ENCODE measurements at regions not wholly inside any gene's neighbourhood (a gene's known extent, or its start where the extent isn't known, plus 50 kb on each side); places are given as distances from the start of the nearest gene placed in this dataset.
"Not testable (repeated sequence)": the region's sequence is repeated elsewhere in the genome, so short reads cannot be mapped to it uniquely, and the experiment has no call there.

- POLR2A ChIA-PET; H3K27me3 ChIP-seq (ENCODE audit: control insufficient read depth in 1 of 2, insufficient read depth in 2 of 2, low read length in 2 of 2); H3K9ac ChIP-seq (ENCODE audit: insufficient read depth, low read depth, low read length); intact Hi-C loops (cut with micrococcal nuclease; ENCODE audit: unreplicated experiment); FAIRE-seq; H3K36me3 ChIP-seq (replicated peaks in 1 of 2; ENCODE audit: control insufficient read depth in 1 of 2, insufficient read depth in 2 of 2, low read length in 2 of 2); ATAC-seq; H2AFZ ChIP-seq (ENCODE audit: low read length); BruUV-seq (replicated peaks); H3K27ac ChIP-seq (ENCODE audit: extremely low read length, insufficient read depth, low read length); H3K79me2 ChIP-seq (ENCODE audit: insufficient read depth, low read length); H3K9me3 ChIP-seq (ENCODE audit: low read length); DNase-seq (ENCODE audit: low spot score); CTCF ChIA-PET (ENCODE audit: low intra/inter-chr PET ratio, low total read pairs); H3K4me2 ChIP-seq (ENCODE audit: low read depth, low read length); H3K4me1 ChIP-seq (ENCODE audit: insufficient read depth, low read length); H4K20me1 ChIP-seq (ENCODE audit: insufficient read depth, low read length); in situ Hi-C loops (cut with HindIII; ENCODE audit: extremely low pct_ligation_motif_present, low pct_unique_long_range_greater_than_20kb); H3K4me3 ChIP-seq (replicated peaks in 1 of 3; ENCODE audit: insufficient read depth in 1 of 3, low read depth in 2 of 3, low read length in 3 of 3): not testable (repeated sequence)
- 79% methylated on average over 11 of the region's 11 CpGs for WGBS (ENCODE audit: low lambda C conversion rate)
These were observed 150.7 kb downstream of the TBC1D2B start for GRCh38 chr15:77926789-77927188.

GRCh38 chr15:77926296-77926695 lies 151.2 kb downstream of the TBC1D2B start:
- H3K9me3 ChIP-seq (ENCODE audit: low read length); intact Hi-C loops (cut with micrococcal nuclease; ENCODE audit: unreplicated experiment); H3K4me2 ChIP-seq (ENCODE audit: low read depth, low read length); H3K36me3 ChIP-seq (replicated peaks in 1 of 2; ENCODE audit: control insufficient read depth in 1 of 2, insufficient read depth in 2 of 2, low read length in 2 of 2); ATAC-seq; DNase-seq (ENCODE audit: low spot score); FAIRE-seq; H4K20me1 ChIP-seq (ENCODE audit: insufficient read depth, low read length); BruUV-seq (replicated peaks); POLR2A ChIA-PET; H3K27me3 ChIP-seq (ENCODE audit: control insufficient read depth in 1 of 2, insufficient read depth in 2 of 2, low read length in 2 of 2); H3K4me3 ChIP-seq (replicated peaks in 1 of 3; ENCODE audit: insufficient read depth in 1 of 3, low read depth in 2 of 3, low read length in 3 of 3); CTCF ChIA-PET (ENCODE audit: low intra/inter-chr PET ratio, low total read pairs); H3K27ac ChIP-seq (ENCODE audit: extremely low read length, insufficient read depth, low read length); H3K79me2 ChIP-seq (ENCODE audit: insufficient read depth, low read length); H3K9ac ChIP-seq (ENCODE audit: insufficient read depth, low read depth, low read length); H3K4me1 ChIP-seq (ENCODE audit: insufficient read depth, low read length); H2AFZ ChIP-seq (ENCODE audit: low read length); in situ Hi-C loops (cut with HindIII; ENCODE audit: extremely low pct_ligation_motif_present, low pct_unique_long_range_greater_than_20kb): not testable (repeated sequence)
- 47% methylated on average over 5 of the region's 10 CpGs for WGBS (ENCODE audit: low lambda C conversion rate)

- H2AFZ ChIP-seq (ENCODE audit: low read length); H3K79me2 ChIP-seq (ENCODE audit: insufficient read depth, low read length); DNase-seq (ENCODE audit: low spot score); POLR2A ChIA-PET; H3K9ac ChIP-seq (ENCODE audit: insufficient read depth, low read depth, low read length); H3K9me3 ChIP-seq (ENCODE audit: low read length); BruUV-seq (replicated peaks); H3K4me2 ChIP-seq (ENCODE audit: low read depth, low read length); in situ Hi-C loops (cut with HindIII; ENCODE audit: extremely low pct_ligation_motif_present, low pct_unique_long_range_greater_than_20kb); H3K27me3 ChIP-seq (ENCODE audit: control insufficient read depth in 1 of 2, insufficient read depth in 2 of 2, low read length in 2 of 2); FAIRE-seq; H3K4me1 ChIP-seq (ENCODE audit: insufficient read depth, low read length); H4K20me1 ChIP-seq (ENCODE audit: insufficient read depth, low read length); H3K4me3 ChIP-seq (replicated peaks in 1 of 3; ENCODE audit: insufficient read depth in 1 of 3, low read depth in 2 of 3, low read length in 3 of 3); intact Hi-C loops (cut with micrococcal nuclease; ENCODE audit: unreplicated experiment); ATAC-seq; H3K36me3 ChIP-seq (replicated peaks in 1 of 2; ENCODE audit: control insufficient read depth in 1 of 2, insufficient read depth in 2 of 2, low read length in 2 of 2); CTCF ChIA-PET (ENCODE audit: low intra/inter-chr PET ratio, low total read pairs); H3K27ac ChIP-seq (ENCODE audit: extremely low read length, insufficient read depth, low read length): not testable (repeated sequence)
- WGBS (ENCODE audit: low lambda C conversion rate), result 0% methylated on average over 1 of the region's 1 CpG
These were observed 152.4 kb downstream of the TBC1D2B start for GRCh38 chr15:77925101-77925500.
